Adrenal gland (tissue), 5 donors: ENCODE measurements at regions not wholly inside any gene's neighbourhood (a gene's known extent, or its start where the extent isn't known, plus 50 kb on each side); places are given as distances from the start of the nearest gene placed in this dataset.

Source experiments
- POLR2A ChIP-seq, 2 donors: fragments of 450-650 bp; IDR thresholded peaks; one replicate each; pipeline ENCODE4 v1.6.1; 2017; ENCODE audit warnings: antibody characterized with exemption in 2 of 2, mild to moderate bottlenecking in 2 of 2, moderate library complexity in 1 of 2
- TF ChIP-seq, protein P1 (sequence below), 6 experiments: fragments of 450-650 bp in 4 of 6; fragments of 200-600 bp in 2 of 6; sonication (generic) in 1 of 6; IDR thresholded peaks; 1 replicate in 5 of 6; 2 replicates in 1 of 6; pipeline versions ENCODE4 v1.5.1 to v1.8.0; 2016 to 2021; ENCODE audit warnings: antibody characterized with exemption in 6 of 6, mild to moderate bottlenecking in 2 of 6, moderate library complexity in 1 of 6
- donor health status: DM: no; HTN: no; CAD: no.

DNA sequence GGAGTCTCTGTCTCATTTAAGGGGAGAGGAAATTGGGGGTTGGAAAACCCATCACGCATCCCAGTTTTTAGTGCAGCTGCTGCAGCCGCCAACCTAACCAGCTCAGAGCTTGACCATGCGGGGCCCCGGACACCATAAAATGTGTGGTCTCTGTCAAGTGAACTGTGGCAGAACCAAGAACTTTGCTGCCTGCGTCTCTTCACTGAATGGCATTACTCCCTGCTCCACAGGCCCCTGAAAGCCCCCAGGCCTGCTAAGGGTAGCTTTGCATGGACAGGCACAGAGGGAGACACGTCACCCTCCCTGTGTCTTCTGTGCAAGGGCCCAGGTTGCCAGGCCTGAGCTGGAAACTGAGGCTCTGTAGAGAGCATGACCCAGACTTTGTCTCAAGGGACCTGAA is 144.6 kb upstream of the GPR26 start:
- TF ChIP-seq POLR2A (IDR thresholded peaks at IDR 0.05): no peak
- TF ChIP-seq, protein P1, sequence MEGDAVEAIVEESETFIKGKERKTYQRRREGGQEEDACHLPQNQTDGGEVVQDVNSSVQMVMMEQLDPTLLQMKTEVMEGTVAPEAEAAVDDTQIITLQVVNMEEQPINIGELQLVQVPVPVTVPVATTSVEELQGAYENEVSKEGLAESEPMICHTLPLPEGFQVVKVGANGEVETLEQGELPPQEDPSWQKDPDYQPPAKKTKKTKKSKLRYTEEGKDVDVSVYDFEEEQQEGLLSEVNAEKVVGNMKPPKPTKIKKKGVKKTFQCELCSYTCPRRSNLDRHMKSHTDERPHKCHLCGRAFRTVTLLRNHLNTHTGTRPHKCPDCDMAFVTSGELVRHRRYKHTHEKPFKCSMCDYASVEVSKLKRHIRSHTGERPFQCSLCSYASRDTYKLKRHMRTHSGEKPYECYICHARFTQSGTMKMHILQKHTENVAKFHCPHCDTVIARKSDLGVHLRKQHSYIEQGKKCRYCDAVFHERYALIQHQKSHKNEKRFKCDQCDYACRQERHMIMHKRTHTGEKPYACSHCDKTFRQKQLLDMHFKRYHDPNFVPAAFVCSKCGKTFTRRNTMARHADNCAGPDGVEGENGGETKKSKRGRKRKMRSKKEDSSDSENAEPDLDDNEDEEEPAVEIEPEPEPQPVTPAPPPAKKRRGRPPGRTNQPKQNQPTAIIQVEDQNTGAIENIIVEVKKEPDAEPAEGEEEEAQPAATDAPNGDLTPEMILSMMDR (IDR thresholded peaks at IDR 0.05): no peak
